K562 (cell line): ENCODE measurements at regions not wholly inside any gene's neighbourhood (a gene's known extent, or its start where the extent isn't known, plus 50 kb on each side); places are given as distances from the start of the nearest gene placed in this dataset.
A peak's percentile ranks its signal among the peaks of the same experiment; 100 is the strongest.

Source experiments
- ATAC-seq: fragments of 200-7000 bp; cut with Tn5 transposase; 3 replicates; pipeline ENCODE4 v1.9.1; 2020; ENCODE audit warnings: moderate library complexity
- BruUV-seq: library from RNA; stranded (reverse); fragments of 400-500 nt; replicated peaks from 2 replicates; lab custom pipeline; 2021; lab: Mats Ljungman, UMichigan
- CTCF ChIA-PET: fragments of 300-600 bp; formaldehyde crosslinking; extraction: SDS; loops from one replicate; lab custom pipeline; 2021; ENCODE audit warnings: low intra/inter-chr PET ratio; lab: Yijun Ruan, JAX
- POLR2A ChIA-PET: fragments of 300-600, 350-650 bp; sonication (Branson Sonifier 250); formaldehyde crosslinking; extraction: SDS; loops from one replicate; lab custom pipeline; 2021; ENCODE audit warnings: antibody characterized with exemption, inconsistent platforms; lab: Yijun Ruan, JAX
- DNase-seq, 4 experiments: peaks; one replicate each; pipeline versions ENCODE4 v3.0.0 to v3.0.0-alpha.2; 2011 to 2018; ENCODE audit warnings: low spot score in 3 of 4, mixed read lengths in 3 of 4; ENCODE audit errors: extremely low read depth in 1 of 4
- FAIRE-seq: peaks from 2 replicates; lab custom pipeline; 2011; peaks lifted over from hg19 to GRCh38; lab: Jason Lieb, UNC
- H2AFZ ChIP-seq: 2 replicates; pipeline ENCODE4 v1.6.0; 2011; ENCODE audit warnings: low read depth, low read length, control low read depth, inconsistent platforms
- H3K27ac ChIP-seq: fragments of 200-600 bp; 3 replicates; pipeline ENCODE4 v1.8.0; 2011; ENCODE audit warnings: low read depth, mild to moderate bottlenecking, control low read depth, inconsistent platforms, low read length, moderate library complexity, mixed read lengths; ENCODE audit errors: extremely low read depth
- H3K27me3 ChIP-seq, 2 experiments: fragments of 300-600 bp in 1 of 2; 2 replicates in 1 of 2; 3 replicates in 1 of 2; pipeline versions ENCODE4 v1.6.0 to v1.8.0; 2011; ENCODE audit warnings: inconsistent platforms in 2 of 2, low read length in 2 of 2, mild to moderate bottlenecking in 1 of 2, mixed read lengths in 1 of 2, moderate library complexity in 1 of 2; ENCODE audit not compliant: control insufficient read depth in 2 of 2, insufficient read depth in 2 of 2
- H3K36me3 ChIP-seq: fragments of 300-600 bp; 3 replicates; pipeline ENCODE4 v1.8.0; 2011; ENCODE audit warnings: mild to moderate bottlenecking, low read length, inconsistent platforms; ENCODE audit not compliant: control insufficient read depth, insufficient read depth
- H3K4me1 ChIP-seq, 2 experiments: fragments of 200-600 bp in 1 of 2; replicated peaks in 1 of 2; 2 replicates in 1 of 2; 3 replicates in 1 of 2; pipeline versions ENCODE4 v1.5.1 to v1.8.0; 2011; ENCODE audit warnings: inconsistent platforms in 2 of 2, low read length in 2 of 2, mild to moderate bottlenecking in 1 of 2, mixed read lengths in 1 of 2, moderate library complexity in 1 of 2; ENCODE audit not compliant: control insufficient read depth in 2 of 2, insufficient read depth in 2 of 2
- H3K4me2 ChIP-seq: 2 replicates; pipeline ENCODE4 v1.6.1; 2011; ENCODE audit warnings: low read length, control low read depth, inconsistent platforms, mixed read lengths; ENCODE audit not compliant: insufficient read depth
- H3K4me3 ChIP-seq: fragments of 200-600 bp; sonication (generic), shearing (Covaris generic); 2 replicates; pipeline ENCODE4 v1.5.1; 2016; ENCODE audit warnings: control low read depth, inconsistent platforms
- H3K79me2 ChIP-seq: fragments of 200-600 bp; 3 replicates; pipeline ENCODE4 v1.8.0; 2011; ENCODE audit warnings: low read length, inconsistent platforms; ENCODE audit not compliant: control insufficient read depth, insufficient read depth
- H3K9ac ChIP-seq, 2 experiments: 2 replicates each; pipeline versions ENCODE4 v1.6.0 to v1.6.1; 2011; ENCODE audit warnings: low read depth in 2 of 2, low read length in 2 of 2, control low read depth in 1 of 2, inconsistent platforms in 1 of 2, mild to moderate bottlenecking in 1 of 2, mixed read lengths in 1 of 2; ENCODE audit not compliant: insufficient read depth in 1 of 2
- H3K9me1 ChIP-seq: one replicate; pipeline ENCODE4 v1.6.0; 2011; ENCODE audit warnings: inconsistent platforms, mild to moderate bottlenecking, low read length, moderate library complexity; ENCODE audit not compliant: control insufficient read depth, insufficient read depth
- H3K9me3 ChIP-seq: replicated peaks from 2 replicates; pipeline ENCODE4 v1.5.1; 2011; ENCODE audit warnings: low read depth, low read length, inconsistent platforms; ENCODE audit not compliant: control insufficient read depth, insufficient read depth
- H4K20me1 ChIP-seq: replicated peaks from 2 replicates; pipeline ENCODE4 v1.6.1; 2011; ENCODE audit warnings: low read length, inconsistent platforms, mixed read lengths; ENCODE audit not compliant: control insufficient read depth, insufficient read depth
- CCNT2 ChIP-seq: IDR thresholded peaks from 2 replicates; pipeline ENCODE4 v1.6.1; 2011; ENCODE audit warnings: borderline replicate concordance, low read depth, mild to moderate bottlenecking, moderate library complexity, mixed read lengths, low read length; ENCODE audit not compliant: insufficient read length; ENCODE audit errors: extremely low read depth
- CGGBP1 ChIP-seq: fragments of 250-450 bp; sonication (Bioruptor Pico); IDR thresholded peaks from 2 replicates; pipeline ENCODE4 v1.9.0; 2021; ENCODE audit warnings: mild to moderate bottlenecking
- COPS2 ChIP-seq: fragments of 450-650 bp; conservative IDR thresholded peaks from 2 replicates; pipeline ENCODE4 v1.6.1; 2016; ENCODE audit warnings: mild to moderate bottlenecking, moderate library complexity
- CTBP1 ChIP-seq: fragments of 450-650 bp; IDR thresholded peaks from 2 replicates; pipeline ENCODE4 v1.6.1; 2016; ENCODE audit warnings: borderline replicate concordance
- E2F6 ChIP-seq, 2 experiments: IDR thresholded peaks; 2 replicates each; pipeline ENCODE4 v1.6.1; 2011; ENCODE audit warnings: borderline replicate concordance in 1 of 2, control low read depth in 1 of 2, low read depth in 1 of 2, low read length in 1 of 2, mild to moderate bottlenecking in 1 of 2, mixed read lengths in 1 of 2, moderate library complexity in 1 of 2; ENCODE audit not compliant: insufficient read depth in 1 of 2, insufficient read length in 1 of 2, poor library complexity in 1 of 2, severe bottlenecking in 1 of 2; ENCODE audit errors: extremely low read depth in 1 of 2
- MTA1 ChIP-seq: fragments of 450-650 bp; IDR thresholded peaks from 2 replicates; pipeline ENCODE4 v1.6.1; 2017; ENCODE audit warnings: borderline replicate concordance
- MXD1 ChIP-seq: fragments of 250-450 bp; sonication (Bioruptor Pico); IDR thresholded peaks from 2 replicates; pipeline ENCODE4 v1.8.0; 2021; ENCODE audit warnings: borderline replicate concordance, mild to moderate bottlenecking, moderate library complexity; ENCODE audit not compliant: poor library complexity, severe bottlenecking
- SMAD2 ChIP-seq: fragments of 150-350 bp; IDR thresholded peaks from 2 replicates; pipeline ENCODE4 v1.6.1; 2014; ENCODE audit warnings: low read depth, mild to moderate bottlenecking, low read length
- ZBTB7A ChIP-seq: IDR thresholded peaks from 2 replicates; pipeline ENCODE4 v1.6.1; 2011; ENCODE audit warnings: low read depth, mild to moderate bottlenecking, low read length, moderate library complexity, borderline replicate concordance; ENCODE audit not compliant: control insufficient read depth
- ZFP1 ChIP-seq: fragments of 450-650 bp; formaldehyde crosslinking; IDR thresholded peaks from 2 replicates; pipeline ENCODE4 v1.4.0; 2020; ENCODE audit warnings: mild to moderate bottlenecking, mixed read lengths
- WGBS: fragments of 100-300 bp; shearing (Covaris generic); methylation state at CpG from one replicate; pipeline ENCODE4 v1.1.6; 2016; ENCODE audit warnings: low coverage, mixed read lengths; ENCODE audit not compliant: insufficient coverage; ENCODE audit errors: missing lambda C conversion rate; 5-methylcytosine and 5-hydroxymethylcytosine counted together
- in situ Hi-C: fragments of 300-500 bp; cut with MboI; formaldehyde crosslinking; loops from 4 replicates; pipeline ENCODE4 v1.15.0; 2018; ENCODE audit warnings: inconsistent platforms, mixed read lengths
- intact Hi-C: fragments of 100-400 bp; cut with micrococcal nuclease; formaldehyde crosslinking; loops from 2 replicates; pipeline ENCODE4 v1.14.2; 2022
- TF ChIP-seq, protein P1 (sequence below): fragments of 250-450 bp; sonication (Bioruptor Pico); IDR thresholded peaks from 2 replicates; pipeline ENCODE4 v1.8.0; 2022; ENCODE audit warnings: moderate library complexity, mild to moderate bottlenecking, inconsistent platforms

DNA sequence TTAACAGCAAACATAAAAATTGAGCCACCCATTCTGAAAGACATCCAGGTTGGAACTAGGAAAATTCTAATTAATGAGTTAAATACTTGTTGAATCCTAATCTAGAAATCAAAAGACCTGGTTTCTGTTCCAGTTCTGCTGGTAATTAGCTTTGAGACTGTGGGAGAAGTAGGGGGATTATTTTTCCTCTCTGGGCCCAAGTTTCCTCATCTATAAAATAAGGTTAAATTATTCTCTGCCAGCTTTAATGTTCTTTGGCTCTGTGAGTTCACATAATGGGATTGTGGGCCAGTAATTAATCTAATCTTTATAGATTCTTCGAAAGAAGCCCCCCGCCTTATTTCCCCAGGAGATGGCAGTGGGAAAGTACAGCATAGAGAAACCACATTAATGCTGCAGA, 104.6 kb downstream of the ENC1 start (continued):
- TF ChIP-seq CCNT2 = no peak
- TF ChIP-seq CGGBP1 (CRISPR knock-in tag) = no peak
- TF ChIP-seq, protein P1, sequence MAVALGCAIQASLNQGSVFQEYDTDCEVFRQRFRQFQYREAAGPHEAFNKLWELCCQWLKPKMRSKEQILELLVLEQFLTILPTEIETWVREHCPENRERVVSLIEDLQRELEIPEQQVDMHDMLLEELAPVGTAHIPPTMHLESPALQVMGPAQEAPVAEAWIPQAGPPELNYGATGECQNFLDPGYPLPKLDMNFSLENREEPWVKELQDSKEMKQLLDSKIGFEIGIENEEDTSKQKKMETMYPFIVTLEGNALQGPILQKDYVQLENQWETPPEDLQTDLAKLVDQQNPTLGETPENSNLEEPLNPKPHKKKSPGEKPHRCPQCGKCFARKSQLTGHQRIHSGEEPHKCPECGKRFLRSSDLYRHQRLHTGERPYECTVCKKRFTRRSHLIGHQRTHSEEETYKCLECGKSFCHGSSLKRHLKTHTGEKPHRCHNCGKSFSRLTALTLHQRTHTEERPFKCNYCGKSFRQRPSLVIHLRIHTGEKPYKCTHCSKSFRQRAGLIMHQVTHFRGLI (CRISPR knock-in tag) = no peak

DNA sequence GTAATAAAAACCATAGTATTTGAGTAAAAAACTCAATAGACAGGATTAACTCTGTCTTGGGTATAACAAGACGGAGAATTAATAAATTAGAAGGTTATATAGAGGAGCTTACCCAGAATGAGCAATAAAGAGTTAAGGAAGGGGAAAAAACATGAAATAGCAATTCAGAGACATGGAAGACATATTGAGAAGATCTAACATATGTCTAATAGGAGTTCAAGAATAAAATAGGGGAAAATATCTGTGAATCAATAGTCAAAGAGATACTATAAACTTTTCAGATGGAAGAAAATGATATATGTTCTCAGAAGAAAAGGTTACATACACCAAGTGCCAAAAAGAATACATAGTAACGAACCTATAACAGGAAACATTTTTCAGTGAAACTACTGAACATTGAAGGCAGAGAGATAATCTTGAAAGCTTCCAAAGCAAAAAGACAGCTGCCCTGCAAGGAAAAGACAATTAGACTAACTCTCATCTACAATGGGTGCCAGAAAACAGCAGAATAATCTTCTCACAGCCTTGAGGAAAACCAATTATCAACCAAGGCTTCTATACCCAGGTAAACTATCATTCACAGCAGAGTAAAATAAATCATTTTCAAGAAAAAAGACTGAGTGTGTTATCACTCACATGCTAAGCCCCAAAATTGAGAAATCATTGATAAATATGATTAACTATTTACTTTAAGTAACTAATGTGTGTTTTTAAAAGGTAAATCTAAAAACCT, 106.0 kb downstream of the ENC1 start:
- Histone ChIP-seq H3K36me3 (no peaks in the 10 kb centered on the region), H3K4me3 (no peak overlapping the region), H2AFZ (no peak overlapping the region), H3K9me1 (no peaks in the 10 kb centered on the region), H3K4me1 (no peaks in the 10 kb centered on the region), H3K9ac (no peak overlapping the region), H3K79me2 (no peaks in the 10 kb centered on the region), H3K27ac (no peak overlapping the region), H3K27me3 (peaks cover 0 to 4% of the 10 kb centered on the region in 2 experiments; a peak in 1 of 5 replicates), H4K20me1 (no peaks in the 10 kb centered on the region), H3K9me3 (peaks cover 3% of the 10 kb centered on the region), H3K4me2 (no peak overlapping the region)
- FAIRE-seq (no peak), ATAC-seq (no peak), DNase-seq (no peak)
- 3% methylated on average over 2 of the region's 2 CpGs for WGBS
- no TSS peak for BruUV-seq
- POLR2A ChIA-PET = no interaction called here
- intact Hi-C loops = no loop called here
- in situ Hi-C loops = no loop called here
- CTCF ChIA-PET = no interaction called here
- TF ChIP-seq E2F6 (IDR thresholded peaks at IDR 0.05; ENCODE audit: borderline replicate concordance in 1 of 2, extremely low read depth in 1 of 2, insufficient read depth in 1 of 2, insufficient read length in 1 of 2, low read depth in 1 of 2, low read length in 1 of 2, poor library complexity in 1 of 2, severe bottlenecking in 1 of 2) (no peak), SMAD2 (no peak), COPS2 (no peak), MTA1 (no peak), ZFP1 (CRISPR knock-in tag) (peak; percentile 88), CTBP1 (no peak), ZBTB7A (no peak), MXD1 (no peak)
